Sigmoid colon (tissue), 6 donors: ENCODE measurements at regions not wholly inside any gene's neighbourhood (a gene's known extent, or its start where the extent isn't known, plus 50 kb on each side); places are given as distances from the start of the nearest gene placed in this dataset.
A peak's percentile ranks its signal among the peaks of the same experiment; 100 is the strongest.

Experiments
- DNase-seq: peaks from one replicate; pipeline ENCODE4 v3.0.0-alpha.2; 2019
- H3K27ac ChIP-seq, 4 donors: fragments of 200-600 bp; sonication (generic); one replicate each; pipeline ENCODE4 v1.5.1; 2016 to 2019; ENCODE audit warnings: mild to moderate bottlenecking in 1 of 4
- H3K27me3 ChIP-seq, 3 donors: fragments of 200-600 bp; sonication (generic); one replicate each; pipeline ENCODE4 v1.5.1; 2019; ENCODE audit warnings: mild to moderate bottlenecking in 1 of 3
- H3K36me3 ChIP-seq, 4 donors: fragments of 200-600 bp; sonication (generic); one replicate each; pipeline ENCODE4 v1.5.1; 2016 to 2019
- H3K4me1 ChIP-seq, 4 donors: fragments of 200-600 bp; sonication (generic); one replicate each; pipeline ENCODE4 v1.5.1; 2017 to 2019
- H3K4me3 ChIP-seq, 4 donors: fragments of 200-600 bp; sonication (generic); one replicate each; pipeline ENCODE4 v1.5.1; 2017 to 2019; ENCODE audit warnings: mild to moderate bottlenecking in 2 of 4, moderate library complexity in 1 of 4
- H3K9me3 ChIP-seq, 4 donors: fragments of 200-600 bp in 3 of 4; sonication (generic) in 3 of 4; one replicate each; pipeline versions ENCODE4 v1.5.1 to v1.6.1; 2013 to 2019
- EP300 ChIP-seq, 4 donors: sonication (generic); formaldehyde crosslinking; IDR thresholded peaks; one replicate each; pipeline ENCODE4 v1.6.1; 2017; ENCODE audit warnings: antibody characterized with exemption in 4 of 4
- POLR2A ChIP-seq, 2 donors: fragments of 450-650 bp; IDR thresholded peaks; one replicate each; pipeline ENCODE4 v1.6.1; 2016; ENCODE audit warnings: antibody characterized with exemption in 2 of 2, mild to moderate bottlenecking in 2 of 2, moderate library complexity in 2 of 2
- POLR2AphosphoS5 ChIP-seq, 4 donors: sonication (generic); formaldehyde crosslinking; IDR thresholded peaks; one replicate each; pipeline ENCODE4 v1.6.1; 2017; ENCODE audit warnings: antibody characterized with exemption in 4 of 4
- WGBS, 2 donors: extraction: QIAGEN DNeasy Blood & Tissue Kit; methylation state at CpG; one replicate each; pipeline ENCODE4 v1.1.7; 2013; 5-methylcytosine and 5-hydroxymethylcytosine counted together
- intact Hi-C: fragments of 100-400 bp; cut with DNase I; formaldehyde crosslinking; loops from one replicate; pipeline ENCODE4 v1.15.1; 2023
- TF ChIP-seq, protein P1 (sequence below), 4 experiments: fragments of 450-650 bp in 3 of 4; fragments of 200-600 bp in 1 of 4; IDR thresholded peaks; one replicate each; pipeline ENCODE4 v1.5.1; 2016 to 2019; ENCODE audit warnings: antibody characterized with exemption in 4 of 4, mild to moderate bottlenecking in 3 of 4, moderate library complexity in 2 of 4
- donor health status: healthy with polysubstance abuse.
- donor health status: healthy.

DNA sequence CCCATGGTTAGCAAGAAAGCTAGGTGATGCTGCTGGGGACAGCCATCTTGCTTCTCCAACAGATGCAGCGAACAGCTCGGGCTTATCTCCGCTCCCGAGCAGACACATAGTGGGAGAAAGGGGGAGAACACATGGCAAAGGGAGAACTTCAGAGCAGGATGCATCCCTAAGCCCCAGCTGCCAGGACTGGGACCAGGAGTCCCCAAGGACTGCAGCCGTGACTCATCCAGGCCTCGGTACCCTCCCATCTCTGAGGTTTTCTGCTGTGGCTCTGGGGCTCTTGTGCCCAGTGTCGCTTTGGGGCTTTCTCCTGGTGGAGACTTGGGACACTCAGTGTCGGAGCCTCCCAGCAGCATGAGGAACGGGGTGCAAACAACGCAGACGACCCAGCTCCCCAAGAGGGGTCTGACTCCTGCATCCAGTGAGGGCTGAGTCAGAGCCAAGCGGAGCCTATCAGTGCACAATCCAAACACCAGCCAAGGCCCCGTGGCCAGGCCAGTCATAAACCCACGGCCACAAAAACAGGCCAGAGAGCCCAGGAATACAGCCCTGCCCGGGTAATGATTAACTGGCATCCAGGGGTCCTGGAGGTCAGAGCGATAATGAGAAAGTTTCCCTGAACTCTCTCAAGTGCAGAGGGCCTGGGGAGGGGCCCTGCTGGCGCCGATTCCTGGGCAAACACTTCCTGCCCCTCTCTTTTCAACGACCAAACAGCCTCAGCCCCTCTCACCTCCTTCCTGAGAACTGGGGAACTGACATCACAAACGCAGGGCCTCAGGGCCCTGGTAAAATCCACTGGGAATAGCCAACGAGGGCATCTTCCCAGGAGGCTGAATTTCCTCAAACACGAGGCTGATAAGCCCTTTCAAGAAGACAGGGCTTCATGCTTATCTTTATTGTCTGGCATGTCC, 202.9 kb downstream of the USP12 start:
- DNase-seq = peak; percentile 48
- TF ChIP-seq EP300 (IDR thresholded peaks at IDR 0.05) (no peak), POLR2A (IDR thresholded peaks at IDR 0.05) (no peak), POLR2AphosphoS5 (IDR thresholded peaks at IDR 0.05) (no peak)
- TF ChIP-seq, protein P1, sequence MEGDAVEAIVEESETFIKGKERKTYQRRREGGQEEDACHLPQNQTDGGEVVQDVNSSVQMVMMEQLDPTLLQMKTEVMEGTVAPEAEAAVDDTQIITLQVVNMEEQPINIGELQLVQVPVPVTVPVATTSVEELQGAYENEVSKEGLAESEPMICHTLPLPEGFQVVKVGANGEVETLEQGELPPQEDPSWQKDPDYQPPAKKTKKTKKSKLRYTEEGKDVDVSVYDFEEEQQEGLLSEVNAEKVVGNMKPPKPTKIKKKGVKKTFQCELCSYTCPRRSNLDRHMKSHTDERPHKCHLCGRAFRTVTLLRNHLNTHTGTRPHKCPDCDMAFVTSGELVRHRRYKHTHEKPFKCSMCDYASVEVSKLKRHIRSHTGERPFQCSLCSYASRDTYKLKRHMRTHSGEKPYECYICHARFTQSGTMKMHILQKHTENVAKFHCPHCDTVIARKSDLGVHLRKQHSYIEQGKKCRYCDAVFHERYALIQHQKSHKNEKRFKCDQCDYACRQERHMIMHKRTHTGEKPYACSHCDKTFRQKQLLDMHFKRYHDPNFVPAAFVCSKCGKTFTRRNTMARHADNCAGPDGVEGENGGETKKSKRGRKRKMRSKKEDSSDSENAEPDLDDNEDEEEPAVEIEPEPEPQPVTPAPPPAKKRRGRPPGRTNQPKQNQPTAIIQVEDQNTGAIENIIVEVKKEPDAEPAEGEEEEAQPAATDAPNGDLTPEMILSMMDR (IDR thresholded peaks at IDR 0.05) = no peak
- no peak overlapping the region for H3K4me3 ChIP-seq
- intact Hi-C loops = no loop called here
- H3K27ac ChIP-seq = no peak overlapping the region
- H3K4me1 ChIP-seq = peaks cover 0 to 30% (median 25%) of the 10 kb centered on the region in 4 donors
- no peaks in the 10 kb centered on the region for H3K27me3 ChIP-seq
- no peaks in the 10 kb centered on the region for H3K36me3 ChIP-seq
- no peaks in the 10 kb centered on the region for H3K9me3 ChIP-seq
- WGBS, 2 donors = 24 to 53% methylated on average over 22 of the region's 22 CpGs

DNA sequence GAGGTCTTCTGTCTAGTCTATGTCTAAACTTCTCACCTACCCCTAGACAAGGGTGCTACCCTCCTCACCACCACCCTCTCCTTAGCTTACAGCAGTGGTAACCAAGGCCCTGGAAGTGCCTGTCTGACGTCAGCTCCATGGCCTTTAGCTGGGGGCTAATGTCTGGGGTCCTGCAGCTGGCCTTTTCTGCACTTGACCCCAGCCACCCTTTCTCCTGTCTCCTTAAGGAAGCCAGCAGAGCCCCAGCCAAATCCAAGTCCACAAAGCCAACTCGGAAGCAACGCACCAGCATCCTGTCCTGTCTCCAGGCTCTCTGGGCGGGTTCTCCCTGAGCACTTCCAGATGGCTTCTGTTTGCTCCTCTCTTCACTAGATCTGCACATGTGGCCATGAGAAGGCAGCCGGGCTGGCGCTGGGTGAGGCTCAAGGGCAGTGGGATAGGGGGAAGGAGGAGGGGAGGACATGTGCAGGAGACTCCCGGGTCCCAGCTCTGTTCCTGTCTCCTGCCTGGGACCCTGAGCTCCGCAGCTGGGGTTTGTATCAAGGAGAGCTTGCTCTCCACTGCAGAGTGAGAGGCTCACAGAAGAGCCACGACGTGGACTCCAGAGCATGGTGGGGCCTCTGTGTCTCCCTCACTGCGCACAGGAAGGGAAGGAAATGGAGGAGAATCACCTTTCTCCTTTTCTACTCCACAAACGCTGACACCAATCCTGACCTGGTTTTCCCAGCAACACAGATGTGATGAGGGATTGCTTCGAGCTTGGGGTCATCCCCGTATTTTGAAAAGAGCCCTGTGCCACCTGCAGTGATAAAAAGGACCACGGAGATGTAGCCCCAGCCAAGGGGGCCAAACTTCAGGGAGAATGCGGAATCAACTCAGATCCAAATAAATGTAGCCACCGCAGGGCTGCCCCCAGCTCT, 204.2 kb downstream of the USP12 start:
- Histone ChIP-seq H3K4me3 (no peak overlapping the region), H3K27ac (peak overlapping the region in 2 of 4 donors; percentile 50 to 52), H3K36me3 (no peaks in the 10 kb centered on the region), H3K4me1 (peaks cover 0 to 30% (median 25%) of the 10 kb centered on the region in 4 donors), H3K27me3 (no peaks in the 10 kb centered on the region), H3K9me3 (no peaks in the 10 kb centered on the region)
- TF ChIP-seq EP300 (IDR thresholded peaks at IDR 0.05) (peak in 1 of 4 donors; percentile 15), POLR2A (IDR thresholded peaks at IDR 0.05) (no peak), POLR2AphosphoS5 (IDR thresholded peaks at IDR 0.05) (peak; percentile 24 to 82 (median 68))
- TF ChIP-seq, protein P1 (IDR thresholded peaks at IDR 0.05) = no peak
- peak; percentile 84 for DNase-seq
- intact Hi-C loops = no loop called here
- 70 to 76% methylated on average over 17 of the region's 17 CpGs for WGBS, 2 donors

DNA sequence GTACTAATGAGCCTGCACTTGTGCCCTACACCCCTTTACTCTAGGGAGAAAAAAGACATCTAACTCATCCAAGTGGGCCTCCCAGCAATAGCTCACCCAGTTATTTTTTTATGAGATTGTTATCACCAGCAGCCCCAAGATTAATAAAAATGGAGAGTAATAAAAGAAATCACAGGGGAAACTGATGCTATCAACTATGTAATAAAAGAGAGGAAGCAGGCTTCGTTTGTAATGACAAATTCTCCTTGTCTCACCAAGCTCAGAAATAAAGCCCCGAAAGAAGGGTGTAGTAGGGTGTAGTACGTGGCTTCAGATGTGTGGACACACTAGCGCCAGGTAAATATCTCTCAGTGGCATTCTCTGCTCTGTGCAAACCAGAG, 204.9 kb downstream of the USP12 start:
- intact Hi-C loops = no loop called here
- H3K27ac ChIP-seq = peak overlapping the region in 2 of 4 donors; percentile 50 to 52
- DNase-seq = no peak
- no peaks in the 10 kb centered on the region for H3K27me3 ChIP-seq
- 56 to 73% methylated on average over 4 of the region's 4 CpGs for WGBS, 2 donors
- no peaks in the 10 kb centered on the region for H3K36me3 ChIP-seq
- TF ChIP-seq EP300 (IDR thresholded peaks at IDR 0.05) = no peak
- TF ChIP-seq, protein P1 (IDR thresholded peaks at IDR 0.05) = no peak
- TF ChIP-seq POLR2A (IDR thresholded peaks at IDR 0.05) = no peak
- no peak for TF ChIP-seq POLR2AphosphoS5 (IDR thresholded peaks at IDR 0.05)
- peaks cover 0 to 30% (median 25%) of the 10 kb centered on the region in 4 donors for H3K4me1 ChIP-seq
- no peak overlapping the region for H3K4me3 ChIP-seq
- H3K9me3 ChIP-seq = no peaks in the 10 kb centered on the region

DNA sequence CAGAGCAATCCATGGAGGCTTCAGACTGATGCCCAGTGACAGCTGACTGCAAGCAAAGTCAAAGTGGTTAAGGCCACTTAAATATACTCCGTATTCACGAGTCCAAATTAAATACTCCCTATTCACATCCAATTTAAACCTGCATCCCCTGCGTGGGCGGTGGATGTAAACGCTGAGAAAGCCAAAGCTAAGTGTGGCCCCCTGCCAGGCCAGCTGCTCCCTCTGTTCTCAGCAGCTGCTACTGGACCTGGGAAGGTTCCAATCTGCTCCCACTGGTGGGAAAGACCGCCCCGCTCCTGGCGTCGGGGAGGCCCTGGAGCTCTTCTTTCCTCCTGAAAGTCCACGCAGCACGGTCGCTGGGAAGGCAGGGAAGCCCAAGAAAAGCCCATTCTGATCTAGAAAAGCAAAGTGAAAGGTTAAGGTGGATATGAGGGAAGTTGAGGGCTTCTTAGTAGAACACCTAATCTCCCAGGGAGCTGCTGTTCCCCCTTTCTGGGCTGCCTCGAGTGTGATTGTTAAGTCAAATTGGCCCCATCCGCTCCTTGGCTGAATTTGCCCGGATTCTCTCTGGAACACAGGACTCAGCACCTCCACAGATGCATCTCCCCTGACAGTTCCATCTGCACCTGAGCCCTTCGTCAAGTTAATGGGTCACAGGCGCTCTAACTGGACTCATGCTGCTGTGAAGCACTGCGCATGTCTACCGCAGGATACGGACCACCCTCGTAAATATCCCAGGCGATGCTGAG, 205.5 kb downstream of the USP12 start:
- 52 to 70% methylated on average over 22 of the region's 22 CpGs for WGBS, 2 donors
- Histone ChIP-seq H3K27me3 (no peaks in the 10 kb centered on the region), H3K36me3 (no peaks in the 10 kb centered on the region), H3K4me1 (peaks cover 0 to 30% (median 25%) of the 10 kb centered on the region in 4 donors), H3K9me3 (no peaks in the 10 kb centered on the region), H3K4me3 (no peak overlapping the region), H3K27ac (peak overlapping the region in 2 of 4 donors; percentile 50 to 52)
- TF ChIP-seq EP300 (IDR thresholded peaks at IDR 0.05) = no peak
- TF ChIP-seq, protein P1 (IDR thresholded peaks at IDR 0.05) = no peak
- DNase-seq = peak; percentile 84
- intact Hi-C loops = no loop called here
